OCI-LY7 (cell line): ENCODE measurements at regions not wholly inside any gene's neighbourhood (a gene's known extent, or its start where the extent isn't known, plus 50 kb on each side); places are given as distances from the start of the nearest gene placed in this dataset.

Experiments used
- EZH2phosphoT487 ChIP-seq: fragments of 200-600 bp; sonication (generic); IDR thresholded peaks from 2 replicates; pipeline ENCODE4 v1.6.1; 2018; ENCODE audit warnings: low read depth, borderline replicate concordance, mild to moderate bottlenecking, mixed run types, antibody characterized with exemption, low read length, moderate library complexity, mixed read lengths
- TF ChIP-seq, protein P1 (sequence below): fragments of 200-600 bp; sonication (generic); conservative IDR thresholded peaks from 2 replicates; pipeline ENCODE4 v1.5.1; 2014; ENCODE audit warnings: mild to moderate bottlenecking, antibody characterized with exemption, low read length, moderate library complexity, mixed read lengths

GRCh38 chr6:113385020-113385431 lies 472.1 kb upstream of the MARCKS start:
- TF ChIP-seq, protein P1, sequence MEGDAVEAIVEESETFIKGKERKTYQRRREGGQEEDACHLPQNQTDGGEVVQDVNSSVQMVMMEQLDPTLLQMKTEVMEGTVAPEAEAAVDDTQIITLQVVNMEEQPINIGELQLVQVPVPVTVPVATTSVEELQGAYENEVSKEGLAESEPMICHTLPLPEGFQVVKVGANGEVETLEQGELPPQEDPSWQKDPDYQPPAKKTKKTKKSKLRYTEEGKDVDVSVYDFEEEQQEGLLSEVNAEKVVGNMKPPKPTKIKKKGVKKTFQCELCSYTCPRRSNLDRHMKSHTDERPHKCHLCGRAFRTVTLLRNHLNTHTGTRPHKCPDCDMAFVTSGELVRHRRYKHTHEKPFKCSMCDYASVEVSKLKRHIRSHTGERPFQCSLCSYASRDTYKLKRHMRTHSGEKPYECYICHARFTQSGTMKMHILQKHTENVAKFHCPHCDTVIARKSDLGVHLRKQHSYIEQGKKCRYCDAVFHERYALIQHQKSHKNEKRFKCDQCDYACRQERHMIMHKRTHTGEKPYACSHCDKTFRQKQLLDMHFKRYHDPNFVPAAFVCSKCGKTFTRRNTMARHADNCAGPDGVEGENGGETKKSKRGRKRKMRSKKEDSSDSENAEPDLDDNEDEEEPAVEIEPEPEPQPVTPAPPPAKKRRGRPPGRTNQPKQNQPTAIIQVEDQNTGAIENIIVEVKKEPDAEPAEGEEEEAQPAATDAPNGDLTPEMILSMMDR = no peak
- no peak for TF ChIP-seq EZH2phosphoT487
